ENCODE measurements at regions not wholly inside any gene's neighbourhood (a gene's known extent, or its start where the extent isn't known, plus 50 kb on each side); places are given as distances from the start of the nearest gene placed in this dataset.
"Not testable (repeated sequence)": the region's sequence is repeated elsewhere in the genome, so short reads cannot be mapped to it uniquely, and the experiment has no call there.

GRCh38 chr2:160756481-160756880 is 262.9 kb upstream of the RBMS1 start:
- Histone ChIP-seq H4K20me1 (ENCODE audit: insufficient read depth, low read length, poor library complexity, severe bottlenecking) (no peaks in the 10 kb centered on the region), H3K79me2 (ENCODE audit: insufficient read depth, low read length) (no peaks in the 10 kb centered on the region), H3K9ac (ENCODE audit: low read depth, low read length, poor library complexity, severe bottlenecking) (no peak overlapping the region), H3K4me1 (ENCODE audit: insufficient read depth, low read length, poor library complexity, severe bottlenecking) (peaks cover 6% of the 10 kb centered on the region), H3K9me2 (replicated peaks; ENCODE audit: low read depth, low read length) (no peaks in the 10 kb centered on the region), H3K27me3 (ENCODE audit: insufficient read depth, low read length, poor library complexity, severe bottlenecking) (no peaks in the 10 kb centered on the region), H3K4me2 (ENCODE audit: low read depth, low read length, poor library complexity, severe bottlenecking) (no peak overlapping the region), H3K36me3 (ENCODE audit: insufficient read depth, low read length) (no peaks in the 10 kb centered on the region), H2AFZ (ENCODE audit: low read length) (no peak overlapping the region), H3K9me3 (ENCODE audit: insufficient read depth, low read depth, low read length) (peaks cover 8% of the 10 kb centered on the region), H3F3A (ENCODE audit: low read depth) (no peaks in the 10 kb centered on the region), H3K4me3 (ENCODE audit: low read length, poor library complexity, severe bottlenecking) (no peak overlapping the region)
- TF ChIP-seq EZH2phosphoT487 (IDR thresholded peaks at IDR 0.05; ENCODE audit: borderline replicate concordance), result no peak
- TF ChIP-seq, protein P1, sequence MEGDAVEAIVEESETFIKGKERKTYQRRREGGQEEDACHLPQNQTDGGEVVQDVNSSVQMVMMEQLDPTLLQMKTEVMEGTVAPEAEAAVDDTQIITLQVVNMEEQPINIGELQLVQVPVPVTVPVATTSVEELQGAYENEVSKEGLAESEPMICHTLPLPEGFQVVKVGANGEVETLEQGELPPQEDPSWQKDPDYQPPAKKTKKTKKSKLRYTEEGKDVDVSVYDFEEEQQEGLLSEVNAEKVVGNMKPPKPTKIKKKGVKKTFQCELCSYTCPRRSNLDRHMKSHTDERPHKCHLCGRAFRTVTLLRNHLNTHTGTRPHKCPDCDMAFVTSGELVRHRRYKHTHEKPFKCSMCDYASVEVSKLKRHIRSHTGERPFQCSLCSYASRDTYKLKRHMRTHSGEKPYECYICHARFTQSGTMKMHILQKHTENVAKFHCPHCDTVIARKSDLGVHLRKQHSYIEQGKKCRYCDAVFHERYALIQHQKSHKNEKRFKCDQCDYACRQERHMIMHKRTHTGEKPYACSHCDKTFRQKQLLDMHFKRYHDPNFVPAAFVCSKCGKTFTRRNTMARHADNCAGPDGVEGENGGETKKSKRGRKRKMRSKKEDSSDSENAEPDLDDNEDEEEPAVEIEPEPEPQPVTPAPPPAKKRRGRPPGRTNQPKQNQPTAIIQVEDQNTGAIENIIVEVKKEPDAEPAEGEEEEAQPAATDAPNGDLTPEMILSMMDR (conservative IDR thresholded peaks at IDR 0.05; ENCODE audit: low read length), result no peak

DNA sequence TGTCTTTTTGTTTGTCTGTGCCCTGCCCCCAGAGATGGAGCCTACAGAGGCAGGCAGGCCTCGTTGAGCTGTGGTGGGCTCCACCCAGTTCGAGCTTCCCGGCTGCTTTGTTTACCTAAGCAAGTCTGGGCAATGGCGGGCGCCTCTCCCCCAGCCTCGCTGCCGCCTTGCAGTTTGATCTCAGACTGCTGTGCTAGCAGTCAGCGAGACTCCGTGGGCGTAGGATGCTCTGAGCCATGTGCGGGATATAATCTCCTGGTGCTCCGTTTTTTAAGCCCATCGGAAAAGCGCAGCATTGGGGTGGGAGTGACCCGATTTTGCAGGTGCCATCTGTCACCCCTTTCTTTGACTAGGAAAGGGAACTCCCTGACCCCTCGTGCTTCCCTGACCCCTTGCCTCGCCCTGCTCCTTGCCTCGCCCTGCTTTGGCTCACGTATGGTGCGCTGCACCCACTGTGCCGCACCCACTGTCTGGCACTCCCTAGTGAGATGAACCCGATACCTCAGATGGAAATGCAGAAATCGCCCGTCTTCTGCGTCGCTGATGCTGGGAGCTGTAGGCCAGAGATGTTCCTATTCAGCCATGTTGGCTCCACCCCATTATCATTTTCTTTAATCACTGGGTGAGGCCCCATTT is 269.0 kb upstream of the RBMS1 start:
- H3K9ac ChIP-seq (ENCODE audit: low read depth, low read length, poor library complexity, severe bottlenecking); H3K27me3 ChIP-seq (ENCODE audit: insufficient read depth, low read length, poor library complexity, severe bottlenecking); H3K4me1 ChIP-seq (ENCODE audit: insufficient read depth, low read length, poor library complexity, severe bottlenecking); H3K4me3 ChIP-seq (ENCODE audit: low read length, poor library complexity, severe bottlenecking); H3K4me2 ChIP-seq (ENCODE audit: low read depth, low read length, poor library complexity, severe bottlenecking); H3K36me3 ChIP-seq (ENCODE audit: insufficient read depth, low read length); H4K20me1 ChIP-seq (ENCODE audit: insufficient read depth, low read length, poor library complexity, severe bottlenecking); H3F3A ChIP-seq (ENCODE audit: low read depth); H3K9me3 ChIP-seq (ENCODE audit: insufficient read depth, low read depth, low read length); H2AFZ ChIP-seq (ENCODE audit: low read length); H3K9me2 ChIP-seq (replicated peaks; ENCODE audit: low read depth, low read length); H3K79me2 ChIP-seq (ENCODE audit: insufficient read depth, low read length): not testable (repeated sequence)

- Histone ChIP-seq H3K9me2 (replicated peaks; ENCODE audit: low read depth, low read length) (no peaks in the 10 kb centered on the region), H3K4me2 (ENCODE audit: low read depth, low read length, poor library complexity, severe bottlenecking) (no peak overlapping the region), H3K9me3 (ENCODE audit: insufficient read depth, low read depth, low read length) (0 out of 2 replicates have a peak, but pooled peaks cover 7% of the 10 kb centered on the region), H3F3A (ENCODE audit: low read depth) (no peaks in the 10 kb centered on the region), H3K27me3 (ENCODE audit: insufficient read depth, low read length, poor library complexity, severe bottlenecking) (no peaks in the 10 kb centered on the region), H2AFZ (ENCODE audit: low read length) (no peak overlapping the region), H4K20me1 (ENCODE audit: insufficient read depth, low read length, poor library complexity, severe bottlenecking) (no peaks in the 10 kb centered on the region), H3K9ac (ENCODE audit: low read depth, low read length, poor library complexity, severe bottlenecking) (no peak overlapping the region), H3K4me1 (ENCODE audit: insufficient read depth, low read length, poor library complexity, severe bottlenecking) (no peaks in the 10 kb centered on the region), H3K4me3 (ENCODE audit: low read length, poor library complexity, severe bottlenecking) (no peak overlapping the region), H3K36me3 (ENCODE audit: insufficient read depth, low read length) (no peaks in the 10 kb centered on the region), H3K79me2 (ENCODE audit: insufficient read depth, low read length) (no peaks in the 10 kb centered on the region)
- TF ChIP-seq EZH2phosphoT487 (IDR thresholded peaks at IDR 0.05; ENCODE audit: borderline replicate concordance), result no peak
- TF ChIP-seq, protein P1 (conservative IDR thresholded peaks at IDR 0.05; ENCODE audit: low read length), result no peak
Measured at GRCh38 chr2:160783474-160783873, 289.9 kb upstream of the RBMS1 start.

DNA sequence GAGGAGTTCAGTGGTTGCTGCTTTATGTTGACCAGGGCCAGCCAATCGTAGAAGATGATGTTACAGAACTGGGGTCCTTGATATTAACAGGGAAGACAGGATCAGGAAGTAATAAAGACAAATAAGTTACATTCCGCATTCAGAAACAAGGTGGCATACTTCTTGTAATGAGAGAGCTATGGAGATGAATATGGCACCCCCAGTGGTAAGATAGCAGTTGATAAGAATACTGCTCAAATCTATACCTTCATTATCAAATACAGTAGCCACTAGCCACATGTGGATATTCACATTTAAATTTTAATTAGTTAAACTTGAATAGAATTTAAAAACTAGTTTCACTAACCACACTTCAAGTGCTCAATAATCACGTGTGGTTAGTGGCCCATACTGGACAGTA is 290.4 kb upstream of the RBMS1 start:
- no peaks in the 10 kb centered on the region for H3K27me3 ChIP-seq (ENCODE audit: insufficient read depth, low read length, poor library complexity, severe bottlenecking)
- H3K9me2 ChIP-seq (replicated peaks; ENCODE audit: low read depth, low read length), result no peaks in the 10 kb centered on the region
- H3K79me2 ChIP-seq (ENCODE audit: insufficient read depth, low read length), result no peaks in the 10 kb centered on the region
- no peak for TF ChIP-seq EZH2phosphoT487 (IDR thresholded peaks at IDR 0.05; ENCODE audit: borderline replicate concordance)
- TF ChIP-seq, protein P1 (conservative IDR thresholded peaks at IDR 0.05; ENCODE audit: low read length), result peak; percentile 49
- H3K4me1 ChIP-seq (ENCODE audit: insufficient read depth, low read length, poor library complexity, severe bottlenecking), result no peaks in the 10 kb centered on the region
- H3K4me2 ChIP-seq (ENCODE audit: low read depth, low read length, poor library complexity, severe bottlenecking), result no peak overlapping the region
- H3K9ac ChIP-seq (ENCODE audit: low read depth, low read length, poor library complexity, severe bottlenecking), result no peak overlapping the region
- no peak overlapping the region for H2AFZ ChIP-seq (ENCODE audit: low read length)
- no peaks in the 10 kb centered on the region for H3K36me3 ChIP-seq (ENCODE audit: insufficient read depth, low read length)
- H3F3A ChIP-seq (ENCODE audit: low read depth), result no peaks in the 10 kb centered on the region
- 0 out of 2 replicates have a peak, but pooled peaks cover 4% of the 10 kb centered on the region for H3K9me3 ChIP-seq (ENCODE audit: insufficient read depth, low read depth, low read length)
- no peak overlapping the region for H3K4me3 ChIP-seq (ENCODE audit: low read length, poor library complexity, severe bottlenecking)
- no peaks in the 10 kb centered on the region for H4K20me1 ChIP-seq (ENCODE audit: insufficient read depth, low read length, poor library complexity, severe bottlenecking)

Data from Loucy (cell line).